ENCODE measurements at regions not wholly inside any gene's neighbourhood (a gene's known extent, or its start where the extent isn't known, plus 50 kb on each side); places are given as distances from the start of the nearest gene placed in this dataset.

- TF ChIP-seq ZNF274 (IDR thresholded peaks at IDR 0.05; ENCODE audit: low read depth, low read length) (no peak), YY1 (IDR thresholded peaks at IDR 0.05; ENCODE audit: insufficient read depth, insufficient read length) (no peak), SUZ12 (IDR thresholded peaks at IDR 0.05; ENCODE audit: extremely low read depth, insufficient read depth, insufficient read length) (no peak)
Observed at GRCh38 chr6:102309700-102310099, 916.2 kb downstream of the GRIK2 start.
